ENCODE measurements at regions not wholly inside any gene's neighbourhood (a gene's known extent, or its start where the extent isn't known, plus 50 kb on each side); places are given as distances from the start of the nearest gene placed in this dataset.
"Not testable (repeated sequence)": the region's sequence is repeated elsewhere in the genome, so short reads cannot be mapped to it uniquely, and the experiment has no call there.

DNA sequence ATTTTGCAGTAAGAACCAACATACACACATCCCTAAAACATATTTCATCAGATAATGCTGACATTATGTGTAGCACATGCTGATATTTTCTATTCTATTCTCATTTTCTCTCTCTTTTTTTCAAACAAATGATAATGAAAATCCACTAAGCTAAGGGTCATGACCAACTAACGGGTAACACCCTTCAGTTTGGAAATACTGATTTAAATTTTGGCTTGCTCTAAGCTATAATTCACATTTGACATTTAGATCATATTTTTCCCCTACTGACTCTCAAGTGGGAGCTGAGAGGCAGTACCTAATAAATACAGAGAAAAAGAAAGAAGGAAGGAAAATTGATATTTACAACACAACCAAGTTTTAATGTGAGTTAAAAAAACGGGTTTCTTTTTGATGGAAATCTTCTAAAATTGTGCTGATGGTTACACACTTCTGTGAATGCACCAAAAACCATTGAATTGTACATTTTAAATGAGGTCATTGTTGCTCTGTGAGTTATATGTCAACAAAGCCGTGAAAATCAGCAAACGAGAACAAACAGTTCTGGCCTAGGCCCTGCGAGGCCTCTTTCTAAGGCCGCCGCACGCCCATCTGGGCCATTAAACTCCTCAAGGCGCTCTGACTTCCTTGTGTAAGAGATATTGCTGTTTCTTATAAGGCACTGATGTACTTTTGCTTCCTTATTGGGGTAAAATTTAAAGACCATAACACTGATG lies 124.2 kb downstream of the GALR1 start:
- DNase-seq: no peak

DNA sequence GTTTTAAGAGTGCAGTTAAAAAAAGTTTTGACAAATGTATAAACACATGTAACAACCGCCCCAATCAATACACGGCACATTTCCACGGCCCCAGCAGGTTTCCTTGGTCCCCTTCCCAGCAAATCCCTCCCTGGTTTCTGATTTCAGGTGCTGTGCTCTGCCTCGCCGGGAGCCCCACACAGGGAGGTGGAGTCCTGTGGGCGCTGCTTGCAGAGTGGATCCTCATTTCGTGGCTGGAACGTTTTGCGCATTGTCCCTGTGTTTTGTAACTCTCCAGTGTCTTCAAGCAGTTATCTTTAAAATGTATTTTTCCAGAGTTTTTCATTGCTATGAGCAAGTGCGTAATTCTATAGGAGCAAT lies 124.8 kb downstream of the GALR1 start:
- no peak for DNase-seq

GRCh38 chr18:77376043-77376732 lies 126.5 kb downstream of the GALR1 start:
- DNase-seq: no peak

- DNase-seq: no peak
Observed at GRCh38 chr18:77376733-77377094, 127.1 kb downstream of the GALR1 start.

DNA sequence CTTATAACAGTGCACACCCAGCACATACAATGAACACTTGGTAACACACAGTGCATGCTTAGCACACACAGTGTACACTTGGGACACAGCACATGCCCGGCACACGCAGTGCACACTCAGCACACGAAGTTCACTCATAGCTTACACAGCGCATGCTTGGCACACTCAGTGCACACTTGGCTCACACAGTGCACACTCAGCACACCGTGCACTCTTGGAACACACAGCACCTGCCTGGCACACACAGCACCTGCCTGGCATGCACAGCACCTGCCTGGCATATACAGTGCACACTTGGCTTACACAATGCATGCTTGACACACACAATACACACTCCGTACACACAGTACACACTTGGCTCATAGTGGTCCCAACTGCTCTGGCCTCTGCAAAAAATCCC lies 128.2 kb downstream of the GALR1 start:
- no peak for DNase-seq

DNA sequence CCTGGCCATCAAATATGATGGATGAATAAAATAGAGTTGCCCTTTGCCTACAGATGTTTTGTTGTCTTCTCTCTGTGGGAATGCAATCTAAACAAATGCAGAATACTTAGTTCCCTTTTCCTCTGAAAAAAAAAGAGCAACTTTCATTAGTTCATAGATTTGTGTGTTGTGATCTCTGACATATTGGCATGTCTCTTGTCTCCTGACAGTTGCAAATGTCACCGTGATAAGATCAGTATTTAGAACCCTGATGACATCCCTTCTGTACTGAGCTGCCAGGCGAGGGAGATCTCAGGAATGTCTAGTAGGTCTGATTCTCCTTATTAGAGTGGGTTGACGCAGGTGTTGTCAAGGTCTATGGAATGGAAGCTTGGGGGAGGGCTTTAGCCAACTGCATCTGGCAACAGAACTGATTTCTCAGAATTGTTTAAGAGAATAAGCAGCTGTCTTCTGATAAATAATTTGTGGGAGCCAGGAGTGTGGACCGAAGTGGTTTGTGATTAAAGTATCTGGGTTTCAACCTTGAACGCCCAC lies 130.4 kb downstream of the GALR1 start:
- DNase-seq: no peak

GRCh38 chr18:77380695-77381094 lies 131.0 kb downstream of the GALR1 start:
- DNase-seq: no peak

DNA sequence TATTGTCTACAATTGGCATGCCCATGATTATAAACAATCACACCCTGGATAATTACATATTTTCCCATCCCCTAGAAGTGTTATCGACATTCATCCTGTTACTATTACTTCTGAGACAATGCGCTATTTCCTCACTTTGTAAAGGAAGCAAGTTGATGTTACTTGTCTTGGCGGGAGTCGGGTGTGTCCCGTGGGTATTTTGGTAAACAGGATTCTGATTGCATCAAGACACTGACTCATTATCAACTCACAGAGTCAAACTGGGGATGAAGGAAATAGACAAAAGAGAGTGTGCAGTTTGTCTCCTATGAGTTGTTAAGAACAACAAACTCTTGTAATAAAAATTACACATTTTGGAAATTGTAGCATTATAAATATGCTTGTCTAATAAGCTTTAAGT lies 142.7 kb downstream of the GALR1 start:
- DNase-seq: no peak

DNA sequence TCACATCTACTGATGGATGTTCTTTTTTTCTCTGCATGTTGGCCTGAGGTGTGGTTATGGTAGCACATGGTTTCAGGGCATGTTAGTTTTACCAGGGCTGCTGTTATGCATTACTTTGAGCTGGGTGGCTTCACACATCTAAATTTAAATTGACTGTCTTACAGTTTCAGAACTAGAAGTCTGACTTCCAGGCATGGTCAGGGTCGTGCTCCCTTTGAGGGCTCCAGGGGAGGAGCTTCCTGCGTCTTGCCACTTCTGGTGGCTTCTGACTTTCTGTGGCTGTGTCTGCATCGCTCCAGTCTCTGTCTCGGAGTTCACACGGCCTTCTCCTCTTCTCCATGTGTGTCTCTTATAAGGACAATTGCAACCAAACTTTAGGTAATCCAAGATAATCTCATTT lies 143.9 kb downstream of the GALR1 start:
- DNase-seq: no peak

DNA sequence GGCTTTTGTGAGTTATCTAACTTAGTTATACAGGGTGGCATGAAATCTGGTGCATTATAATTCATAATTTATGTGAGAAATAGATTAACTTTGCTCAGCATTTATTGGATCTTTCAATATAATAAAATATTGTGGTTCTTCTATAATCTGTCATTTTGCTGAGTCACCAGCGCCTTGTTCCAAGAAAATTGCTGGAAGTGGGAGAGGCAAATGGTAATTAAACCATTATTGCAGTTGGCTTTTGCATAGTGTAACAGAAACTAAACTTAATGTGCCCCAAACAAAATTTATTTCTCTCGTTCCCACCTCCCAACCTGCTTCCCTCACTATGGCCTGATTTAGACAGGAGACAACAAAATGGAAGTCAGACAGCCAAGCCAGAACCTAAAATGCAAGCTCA lies 146.3 kb downstream of the GALR1 start:
- DNase-seq: no peak

DNA sequence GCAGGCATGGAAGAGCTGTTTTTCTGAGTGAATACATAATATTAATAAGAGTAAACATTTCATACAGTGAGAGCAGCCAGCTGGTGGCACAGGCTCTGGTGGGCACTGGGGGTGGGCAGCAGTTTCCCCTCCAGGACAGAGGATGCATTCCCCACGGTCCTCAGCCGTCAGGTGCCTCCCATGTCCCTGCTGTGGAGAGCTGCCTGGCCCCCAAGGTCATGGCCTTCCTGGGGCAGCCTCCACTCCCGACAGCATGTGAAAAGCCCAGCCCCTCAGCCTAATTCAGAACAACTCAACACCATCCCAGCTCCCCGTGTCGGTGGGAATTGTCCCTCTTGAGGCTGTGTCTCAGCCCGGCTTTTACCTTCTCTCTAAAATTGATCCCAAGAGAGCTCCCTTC lies 147.4 kb downstream of the GALR1 start:
- no peak for DNase-seq

GRCh38 chr18:77397617-77398016 lies 148.0 kb downstream of the GALR1 start:
- DNase-seq: no peak

- DNase-seq: no peak
Observed at GRCh38 chr18:77400561-77400960, 150.9 kb downstream of the GALR1 start.

GRCh38 chr18:77401173-77401572 lies 151.5 kb downstream of the GALR1 start:
- DNase-seq: no peak

GRCh38 chr18:77403969-77404535 lies 154.4 kb downstream of the GALR1 start:
- no peak for DNase-seq

GRCh38 chr18:77405096-77405495 lies 155.4 kb downstream of the GALR1 start:
- DNase-seq: no peak

DNA sequence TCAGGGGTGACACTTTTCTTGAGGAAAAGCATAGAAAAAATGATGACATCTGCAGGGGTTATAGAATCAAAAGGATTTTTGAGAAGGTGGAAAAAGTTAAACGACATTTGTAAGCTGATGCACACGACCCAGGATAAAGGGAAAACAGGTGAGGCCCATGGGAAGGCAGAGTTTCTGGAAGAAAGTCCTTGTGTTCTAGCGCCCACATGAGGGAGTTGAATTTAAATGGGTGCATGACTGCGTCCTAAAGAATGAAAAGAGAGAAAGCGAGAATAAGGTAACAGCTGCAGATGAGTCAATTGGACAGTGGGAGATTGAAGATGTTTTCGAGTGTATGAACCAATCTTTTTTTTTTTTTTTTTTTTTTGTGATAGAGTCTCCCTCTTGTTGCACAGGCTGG lies 158.1 kb downstream of the GALR1 start:
- no peak for DNase-seq

- DNase-seq: not testable (repeated sequence)
Observed at GRCh38 chr18:77421546-77421945, 171.9 kb downstream of the GALR1 start.

DNA sequence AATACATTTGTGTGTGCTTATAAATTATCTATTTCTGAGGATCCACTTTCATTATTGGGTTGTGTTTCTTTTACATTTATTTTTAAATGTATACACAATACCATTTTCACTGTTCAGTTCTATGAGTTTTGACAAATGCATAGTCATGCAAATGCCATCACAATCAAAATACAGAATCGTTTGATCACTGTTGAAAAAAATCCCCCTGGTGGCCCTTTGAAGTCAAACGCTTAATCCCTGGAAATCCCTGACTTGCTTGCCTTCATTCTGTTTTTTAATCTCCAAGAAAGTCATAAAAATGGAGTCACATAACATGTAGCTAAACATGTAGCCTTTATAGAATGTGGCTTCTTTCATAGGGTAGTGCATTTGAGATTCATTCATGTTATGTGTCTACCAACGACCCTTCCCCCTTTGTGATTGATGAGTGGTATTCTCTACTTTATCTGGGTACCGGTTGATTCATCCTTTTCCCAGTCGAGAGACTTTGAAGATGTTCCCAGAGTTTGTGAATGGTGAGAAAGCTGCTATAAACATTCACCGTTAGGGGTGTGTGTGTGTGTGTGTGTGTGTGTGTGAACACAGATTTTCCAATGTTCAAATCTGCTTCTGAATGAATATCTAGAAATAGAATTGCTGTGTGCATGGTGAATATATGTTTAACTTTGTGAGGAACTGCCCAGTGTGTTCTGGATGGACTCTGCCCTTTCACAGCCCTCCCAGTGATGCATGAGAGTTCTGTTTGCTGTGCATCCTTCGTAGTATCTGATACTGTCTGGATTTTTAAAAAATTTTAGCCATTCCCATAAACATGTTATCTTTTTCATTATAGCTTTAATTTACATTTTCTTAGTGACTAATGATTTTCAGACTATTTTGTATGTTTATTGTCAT lies 173.6 kb downstream of the GALR1 start:
- no peak for DNase-seq

- DNase-seq: no peak
Observed at GRCh38 chr18:77433076-77433475, 183.4 kb downstream of the GALR1 start.

GRCh38 chr18:77439888-77440287 lies 190.2 kb downstream of the GALR1 start:
- DNase-seq: no peak

DNA sequence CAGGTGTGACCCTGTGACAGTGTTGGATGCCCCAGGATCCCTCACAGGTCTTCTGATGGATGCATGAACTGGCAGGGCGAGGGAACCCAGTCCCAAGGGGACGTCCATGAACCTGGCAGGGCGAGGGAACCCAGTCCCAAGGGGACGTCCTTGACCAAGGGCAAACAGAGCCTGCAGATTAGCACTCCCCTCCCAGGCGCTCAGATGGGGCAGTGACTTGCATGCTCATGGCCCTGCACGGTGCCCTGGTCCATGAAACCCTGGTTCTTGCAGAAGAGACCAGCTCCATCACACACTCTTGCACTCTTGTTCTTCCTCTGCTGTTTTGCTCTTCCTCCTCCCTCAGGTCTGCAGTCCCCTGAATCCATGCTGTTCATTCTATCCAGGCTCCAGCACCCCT lies 192.7 kb downstream of the GALR1 start:
- no peak for DNase-seq

DNA sequence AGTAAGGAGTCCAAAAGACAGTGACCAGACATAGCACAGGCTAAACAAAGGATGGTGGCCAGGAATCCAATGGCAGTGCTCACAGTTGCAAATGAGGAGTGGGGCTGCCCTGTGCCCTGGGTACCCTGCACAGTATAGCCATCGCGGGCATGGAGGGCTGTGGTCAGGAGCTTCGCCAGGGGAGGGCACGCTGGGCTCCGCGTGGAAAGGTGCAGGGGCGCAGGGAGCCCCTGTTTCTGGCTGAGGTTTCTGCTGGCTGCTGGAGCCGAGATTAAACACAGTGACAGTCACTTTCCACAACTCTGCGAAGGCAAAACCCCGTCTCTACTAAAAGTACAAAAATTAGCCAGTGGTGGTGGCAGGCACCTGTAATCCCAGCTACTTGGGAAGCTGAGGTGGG lies 194.7 kb downstream of the GALR1 start:
- no peak for DNase-seq

All from occipital lobe (tissue), 1 donor.